ENCODE measurements at regions not wholly inside any gene's neighbourhood (a gene's known extent, or its start where the extent isn't known, plus 50 kb on each side); places are given as distances from the start of the nearest gene placed in this dataset.

- WGBS (ENCODE audit: insufficient coverage): 100% methylated on average over 3 of the region's 4 CpGs
- Histone ChIP-seq H3K27me3 (ENCODE audit: control insufficient read depth, insufficient read depth, low read length) (no peaks in the 10 kb centered on the region), H3K27ac (ENCODE audit: low read depth, low read length) (no peak overlapping the region), H3K4me3 (ENCODE audit: low read depth, low read length) (no peak overlapping the region), H3K36me3 (ENCODE audit: control insufficient read depth, insufficient read depth, low read length) (no peaks in the 10 kb centered on the region), H3K9me3 (ENCODE audit: control insufficient read depth, insufficient read depth, low read length) (no peaks in the 10 kb centered on the region), H3K4me1 (ENCODE audit: control insufficient read depth, insufficient read depth, low read length) (no peaks in the 10 kb centered on the region)
- no peak for DNase-seq (ENCODE audit: low read depth in 4 of 6, low spot score in 6 of 6)
Measured at GRCh38 chr13:103815619-103816018, 749.4 kb upstream of the SLC10A2 start.

- Histone ChIP-seq H3K4me3 (ENCODE audit: low read depth, low read length) (no peak overlapping the region), H3K27me3 (ENCODE audit: control insufficient read depth, insufficient read depth, low read length) (no peaks in the 10 kb centered on the region), H3K36me3 (ENCODE audit: control insufficient read depth, insufficient read depth, low read length) (no peaks in the 10 kb centered on the region), H3K4me1 (ENCODE audit: control insufficient read depth, insufficient read depth, low read length) (no peaks in the 10 kb centered on the region), H3K9me3 (ENCODE audit: control insufficient read depth, insufficient read depth, low read length) (no peaks in the 10 kb centered on the region), H3K27ac (ENCODE audit: low read depth, low read length) (no peak overlapping the region)
- DNase-seq (ENCODE audit: low read depth in 4 of 6, low spot score in 6 of 6): peak in 1 of 6 donors; percentile 9
- 80% methylated on average over 1 of the region's 5 CpGs for WGBS (ENCODE audit: insufficient coverage)
Measured at GRCh38 chr13:103812971-103813370, 746.8 kb upstream of the SLC10A2 start.

GRCh38 chr13:103812558-103812957 is 746.3 kb upstream of the SLC10A2 start:
- Histone ChIP-seq H3K4me3 (ENCODE audit: low read depth, low read length) (no peak overlapping the region), H3K4me1 (ENCODE audit: control insufficient read depth, insufficient read depth, low read length) (no peaks in the 10 kb centered on the region), H3K27ac (ENCODE audit: low read depth, low read length) (no peak overlapping the region), H3K27me3 (ENCODE audit: control insufficient read depth, insufficient read depth, low read length) (no peaks in the 10 kb centered on the region), H3K9me3 (ENCODE audit: control insufficient read depth, insufficient read depth, low read length) (no peaks in the 10 kb centered on the region), H3K36me3 (ENCODE audit: control insufficient read depth, insufficient read depth, low read length) (no peaks in the 10 kb centered on the region)
- no peak for DNase-seq (ENCODE audit: low read depth in 4 of 6, low spot score in 6 of 6)
- 100% methylated on average over 1 of the region's 4 CpGs for WGBS (ENCODE audit: insufficient coverage)

- no peak for DNase-seq (ENCODE audit: low read depth in 4 of 6, low spot score in 6 of 6)
- H3K4me1 ChIP-seq (ENCODE audit: control insufficient read depth, insufficient read depth, low read length): no peaks in the 10 kb centered on the region
- no CpG with 5 or more reads among the region's 3 CpGs for WGBS (ENCODE audit: insufficient coverage)
- H3K27me3 ChIP-seq (ENCODE audit: control insufficient read depth, insufficient read depth, low read length): no peaks in the 10 kb centered on the region
- no peaks in the 10 kb centered on the region for H3K36me3 ChIP-seq (ENCODE audit: control insufficient read depth, insufficient read depth, low read length)
- H3K9me3 ChIP-seq (ENCODE audit: control insufficient read depth, insufficient read depth, low read length): no peaks in the 10 kb centered on the region
- H3K27ac ChIP-seq (ENCODE audit: low read depth, low read length): no peak overlapping the region
- no peak overlapping the region for H3K4me3 ChIP-seq (ENCODE audit: low read depth, low read length)
Measured at GRCh38 chr13:103810026-103810425, 743.8 kb upstream of the SLC10A2 start.

- Histone ChIP-seq H3K27ac (ENCODE audit: low read depth, low read length) (no peak overlapping the region), H3K9me3 (ENCODE audit: control insufficient read depth, insufficient read depth, low read length) (no peaks in the 10 kb centered on the region), H3K36me3 (ENCODE audit: control insufficient read depth, insufficient read depth, low read length) (no peaks in the 10 kb centered on the region), H3K4me1 (ENCODE audit: control insufficient read depth, insufficient read depth, low read length) (no peaks in the 10 kb centered on the region), H3K4me3 (ENCODE audit: low read depth, low read length) (no peak overlapping the region), H3K27me3 (ENCODE audit: control insufficient read depth, insufficient read depth, low read length) (no peaks in the 10 kb centered on the region)
- no CpG with 5 or more reads among the region's 4 CpGs for WGBS (ENCODE audit: insufficient coverage)
- DNase-seq (ENCODE audit: low read depth in 4 of 6, low spot score in 6 of 6): no peak
Measured at GRCh38 chr13:103805771-103806170, 739.6 kb upstream of the SLC10A2 start.

- H3K9me3 ChIP-seq (ENCODE audit: control insufficient read depth, insufficient read depth, low read length): no peaks in the 10 kb centered on the region
- no peak overlapping the region for H3K4me3 ChIP-seq (ENCODE audit: low read depth, low read length)
- WGBS (ENCODE audit: insufficient coverage): 15% methylated on average over 1 of the region's 2 CpGs
- peak in 1 of 6 donors; percentile 3 for DNase-seq (ENCODE audit: low read depth in 4 of 6, low spot score in 6 of 6)
- H3K36me3 ChIP-seq (ENCODE audit: control insufficient read depth, insufficient read depth, low read length): no peaks in the 10 kb centered on the region
- H3K4me1 ChIP-seq (ENCODE audit: control insufficient read depth, insufficient read depth, low read length): no peaks in the 10 kb centered on the region
- H3K27ac ChIP-seq (ENCODE audit: low read depth, low read length): no peak overlapping the region
- no peaks in the 10 kb centered on the region for H3K27me3 ChIP-seq (ENCODE audit: control insufficient read depth, insufficient read depth, low read length)
Measured at GRCh38 chr13:103803349-103803748, 737.1 kb upstream of the SLC10A2 start.

GRCh38 chr13:103799028-103799427 is 732.8 kb upstream of the SLC10A2 start:
- Histone ChIP-seq H3K27ac (ENCODE audit: low read depth, low read length) (no peak overlapping the region), H3K27me3 (ENCODE audit: control insufficient read depth, insufficient read depth, low read length) (no peaks in the 10 kb centered on the region), H3K4me3 (ENCODE audit: low read depth, low read length) (no peak overlapping the region), H3K4me1 (ENCODE audit: control insufficient read depth, insufficient read depth, low read length) (no peaks in the 10 kb centered on the region), H3K9me3 (ENCODE audit: control insufficient read depth, insufficient read depth, low read length) (no peaks in the 10 kb centered on the region), H3K36me3 (ENCODE audit: control insufficient read depth, insufficient read depth, low read length) (no peaks in the 10 kb centered on the region)
- DNase-seq (ENCODE audit: low read depth in 4 of 6, low spot score in 6 of 6): peak in 1 of 6 donors; percentile 46
- 63% methylated on average over 1 of the region's 5 CpGs for WGBS (ENCODE audit: insufficient coverage)

GRCh38 chr13:103795892-103796478 is 729.8 kb upstream of the SLC10A2 start:
- Histone ChIP-seq H3K27me3 (ENCODE audit: control insufficient read depth, insufficient read depth, low read length) (no peaks in the 10 kb centered on the region), H3K4me3 (ENCODE audit: low read depth, low read length) (no peak overlapping the region), H3K27ac (ENCODE audit: low read depth, low read length) (no peak overlapping the region), H3K9me3 (ENCODE audit: control insufficient read depth, insufficient read depth, low read length) (no peaks in the 10 kb centered on the region), H3K36me3 (ENCODE audit: control insufficient read depth, insufficient read depth, low read length) (no peaks in the 10 kb centered on the region), H3K4me1 (ENCODE audit: control insufficient read depth, insufficient read depth, low read length) (no peaks in the 10 kb centered on the region)
- 100% methylated on average over 1 of the region's 3 CpGs for WGBS (ENCODE audit: insufficient coverage)
- DNase-seq (ENCODE audit: low read depth in 4 of 6, low spot score in 6 of 6): no peak

- H3K4me3 ChIP-seq (ENCODE audit: low read depth, low read length): no peak overlapping the region
- no peak for DNase-seq (ENCODE audit: low read depth in 4 of 6, low spot score in 6 of 6)
- H3K27ac ChIP-seq (ENCODE audit: low read depth, low read length): no peak overlapping the region
- H3K4me1 ChIP-seq (ENCODE audit: control insufficient read depth, insufficient read depth, low read length): no peaks in the 10 kb centered on the region
- no peaks in the 10 kb centered on the region for H3K36me3 ChIP-seq (ENCODE audit: control insufficient read depth, insufficient read depth, low read length)
- no peaks in the 10 kb centered on the region for H3K9me3 ChIP-seq (ENCODE audit: control insufficient read depth, insufficient read depth, low read length)
- no CpG with 5 or more reads among the region's 2 CpGs for WGBS (ENCODE audit: insufficient coverage)
- no peaks in the 10 kb centered on the region for H3K27me3 ChIP-seq (ENCODE audit: control insufficient read depth, insufficient read depth, low read length)
Measured at GRCh38 chr13:103794526-103794925, 728.3 kb upstream of the SLC10A2 start.

- 100% methylated on average over 1 of the region's 2 CpGs for WGBS (ENCODE audit: insufficient coverage)
Measured at GRCh38 chr13:103788061-103788652, 721.9 kb upstream of the SLC10A2 start.

More at GRCh38 chr13:103788061-103788652, 721.9 kb upstream of the SLC10A2 start:
- H3K27ac ChIP-seq (ENCODE audit: low read depth, low read length): no peak overlapping the region
- H3K4me3 ChIP-seq (ENCODE audit: low read depth, low read length): no peak overlapping the region
- no peaks in the 10 kb centered on the region for H3K9me3 ChIP-seq (ENCODE audit: control insufficient read depth, insufficient read depth, low read length)
- no peaks in the 10 kb centered on the region for H3K36me3 ChIP-seq (ENCODE audit: control insufficient read depth, insufficient read depth, low read length)
- DNase-seq (ENCODE audit: low read depth in 4 of 6, low spot score in 6 of 6): no peak
- no peaks in the 10 kb centered on the region for H3K4me1 ChIP-seq (ENCODE audit: control insufficient read depth, insufficient read depth, low read length)
- H3K27me3 ChIP-seq (ENCODE audit: control insufficient read depth, insufficient read depth, low read length): no peaks in the 10 kb centered on the region
